HG03521 (cell line): ENCODE measurements at regions not wholly inside any gene's neighbourhood (a gene's known extent, or its start where the extent isn't known, plus 50 kb on each side); places are given as distances from the start of the nearest gene placed in this dataset.
"Not testable (repeated sequence)": the region's sequence is repeated elsewhere in the genome, so short reads cannot be mapped to it uniquely, and the experiment has no call there.

Experiments used
- ATAC-seq: cut with Tn5 transposase; IDR thresholded peaks from one replicate; pipeline ENCODE4 v1.9.1; 2021; ENCODE audit warnings: mild to moderate bottlenecking, moderate library complexity; ENCODE audit not compliant: unreplicated experiment

DNA sequence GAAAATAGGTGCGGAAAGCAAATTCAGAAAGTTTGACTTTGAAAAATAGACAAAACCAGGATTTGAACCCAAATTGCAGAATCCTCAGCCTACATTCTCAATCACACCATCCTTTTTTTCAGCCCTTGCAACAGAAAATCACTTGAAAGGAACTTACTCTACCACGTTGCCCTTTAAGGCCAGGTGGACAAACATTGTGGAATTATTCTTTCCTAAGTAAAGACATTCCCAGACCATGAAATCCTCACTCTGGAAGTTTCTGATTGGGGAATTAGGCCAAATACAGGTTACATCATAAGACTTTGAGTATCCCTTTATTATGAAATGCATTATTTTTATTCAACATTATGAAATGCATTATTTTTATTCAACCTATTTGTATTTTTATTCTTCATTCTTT is 259.4 kb downstream of the RAD51AP2 start:
- ATAC-seq, result no peak

DNA sequence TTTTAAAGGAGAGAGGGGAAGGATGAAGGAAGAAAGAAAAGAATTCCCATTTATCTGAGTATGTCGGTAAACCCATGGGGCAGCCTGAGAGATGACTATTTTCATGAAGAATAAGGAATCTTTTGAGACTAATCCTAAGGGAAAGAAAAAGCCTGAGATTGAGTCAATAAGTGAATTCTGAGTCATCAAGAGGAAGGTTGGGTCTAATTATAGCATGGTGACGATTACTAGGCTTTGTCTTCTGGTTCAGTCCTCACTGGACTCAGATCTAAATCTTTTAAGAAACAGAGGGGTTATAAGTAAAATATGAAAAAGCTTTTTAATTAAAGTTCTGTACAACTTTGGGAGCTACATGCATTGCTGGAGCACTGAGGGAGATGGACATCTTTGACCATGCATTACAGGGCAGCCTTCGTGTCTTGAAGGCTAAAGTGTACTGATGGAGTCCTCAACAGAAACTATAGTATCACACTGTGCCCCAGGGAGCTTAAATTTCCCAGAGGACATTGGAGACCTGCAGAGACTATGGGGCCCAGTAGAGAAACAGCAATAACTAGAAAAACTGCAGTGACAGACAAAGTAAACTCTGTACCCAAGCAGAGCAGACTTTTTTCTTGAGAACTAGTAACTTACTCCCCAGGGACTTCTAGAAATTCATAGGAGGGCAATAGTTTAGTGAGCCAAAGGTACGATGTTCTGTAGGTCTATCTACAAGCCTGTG is 260.9 kb downstream of the RAD51AP2 start:
- no peak for ATAC-seq

DNA sequence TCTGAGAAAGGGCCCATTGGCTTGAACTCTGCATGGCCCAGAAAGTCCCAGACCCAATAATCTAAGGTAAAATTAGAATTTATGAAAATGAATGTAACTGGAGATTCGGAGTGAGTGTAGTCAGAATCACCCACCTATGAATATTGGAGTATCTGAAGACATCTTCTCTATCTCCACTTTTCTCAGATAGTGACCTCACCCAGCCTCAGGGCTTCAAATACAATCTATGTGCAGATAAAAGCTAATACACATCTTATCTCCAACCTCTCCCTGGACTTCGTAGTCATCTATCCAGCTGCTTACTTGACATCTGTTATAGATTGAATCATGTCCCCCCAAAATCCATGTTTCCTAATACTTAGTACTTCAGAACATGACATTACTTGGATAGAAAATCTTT is 263.2 kb downstream of the RAD51AP2 start:
- no peak for ATAC-seq

DNA sequence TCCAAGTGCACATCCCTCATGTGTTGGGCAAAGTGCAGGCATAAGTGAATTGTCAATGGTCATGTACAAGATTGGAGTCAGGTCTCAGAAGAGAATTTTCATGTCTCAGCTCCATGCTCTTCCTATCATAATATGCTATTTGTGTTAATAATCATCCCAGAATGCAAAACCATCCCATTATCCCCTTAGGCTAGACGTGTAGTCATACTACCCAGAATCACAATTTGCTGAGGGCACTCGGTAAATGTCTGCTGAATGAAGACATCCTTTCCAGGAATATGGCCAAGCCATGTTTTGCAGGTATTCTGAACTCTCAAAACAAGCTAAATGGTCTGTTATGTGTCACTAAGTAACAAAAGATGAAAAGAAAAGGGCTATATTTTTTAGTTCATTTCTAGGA is 263.8 kb downstream of the RAD51AP2 start:
- ATAC-seq, result no peak

DNA sequence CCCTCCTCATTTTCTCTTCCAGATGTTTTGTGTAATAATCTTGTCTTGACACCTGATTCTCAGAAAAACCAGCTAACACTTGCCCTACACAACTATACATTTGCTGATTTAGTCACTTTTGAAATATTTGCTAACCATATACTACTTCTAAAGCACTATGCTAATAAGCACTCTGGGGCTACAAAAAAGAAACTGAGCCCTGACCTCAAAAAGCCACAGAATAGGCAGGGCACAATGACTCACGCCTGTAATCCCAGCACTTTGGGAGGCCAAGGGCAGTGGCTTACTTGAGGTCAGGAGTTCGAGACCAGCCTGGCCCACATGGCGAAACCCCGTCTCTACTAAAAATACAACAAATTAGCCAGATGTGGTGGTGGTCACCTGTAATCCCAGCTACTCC is 266.0 kb downstream of the RAD51AP2 start:
- ATAC-seq, result no peak

DNA sequence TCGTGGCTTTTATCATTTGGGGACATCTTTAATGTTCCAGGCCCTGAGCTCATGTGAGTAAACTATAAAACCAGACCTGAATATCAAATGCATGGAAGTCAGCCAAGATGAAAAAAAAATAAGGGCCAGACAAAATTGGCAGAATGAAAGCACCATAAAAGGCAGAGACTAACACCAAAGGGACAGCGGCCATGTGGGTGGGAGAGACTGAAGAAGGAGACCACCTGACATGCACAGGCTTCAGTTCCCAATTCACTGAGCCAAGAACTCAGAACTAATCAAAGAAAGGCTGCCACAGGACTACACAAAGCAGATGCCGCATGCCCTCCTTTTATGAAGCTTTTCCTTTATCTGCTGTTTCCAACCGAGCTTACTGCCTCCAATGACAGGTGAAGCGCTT is 267.1 kb downstream of the RAD51AP2 start:
- no peak for ATAC-seq

DNA sequence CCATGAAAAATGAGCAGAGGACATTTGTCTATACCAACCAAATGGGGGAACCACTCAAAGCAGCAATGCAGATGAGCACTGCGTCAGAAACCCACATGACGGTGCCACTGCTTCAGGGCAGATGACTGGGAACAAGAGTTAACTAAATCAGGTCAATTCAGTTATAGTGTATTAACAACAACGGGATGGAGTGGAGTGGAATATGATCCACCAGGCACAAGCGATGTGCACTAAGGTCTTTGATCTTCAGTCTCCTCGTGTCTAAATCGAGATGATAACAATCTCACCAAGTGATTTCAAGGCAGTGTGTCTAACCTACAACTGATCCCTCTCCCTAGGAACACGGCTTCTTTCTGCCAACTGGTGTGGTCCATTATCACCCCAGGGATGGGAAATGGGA is 269.0 kb downstream of the RAD51AP2 start:
- no peak for ATAC-seq

DNA sequence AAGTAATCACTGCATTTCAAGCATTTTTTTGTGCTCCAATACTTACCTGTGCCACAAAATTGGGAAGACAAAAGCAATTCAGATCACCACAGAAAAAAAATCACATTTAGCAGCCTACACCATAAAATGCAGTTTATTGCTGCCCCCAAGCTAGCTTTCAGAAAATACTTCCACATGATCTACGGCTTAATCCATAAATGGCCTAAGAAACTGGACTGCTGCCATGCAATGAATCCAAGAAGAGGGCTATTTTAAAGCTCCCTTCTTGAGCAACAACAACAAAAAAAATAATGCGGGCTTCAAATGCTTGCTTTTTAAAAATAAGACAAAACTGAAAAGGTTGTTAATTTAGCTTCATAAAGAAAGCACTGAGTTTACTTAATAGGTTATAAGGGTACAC is 272.3 kb downstream of the RAD51AP2 start:
- ATAC-seq, result no peak

DNA sequence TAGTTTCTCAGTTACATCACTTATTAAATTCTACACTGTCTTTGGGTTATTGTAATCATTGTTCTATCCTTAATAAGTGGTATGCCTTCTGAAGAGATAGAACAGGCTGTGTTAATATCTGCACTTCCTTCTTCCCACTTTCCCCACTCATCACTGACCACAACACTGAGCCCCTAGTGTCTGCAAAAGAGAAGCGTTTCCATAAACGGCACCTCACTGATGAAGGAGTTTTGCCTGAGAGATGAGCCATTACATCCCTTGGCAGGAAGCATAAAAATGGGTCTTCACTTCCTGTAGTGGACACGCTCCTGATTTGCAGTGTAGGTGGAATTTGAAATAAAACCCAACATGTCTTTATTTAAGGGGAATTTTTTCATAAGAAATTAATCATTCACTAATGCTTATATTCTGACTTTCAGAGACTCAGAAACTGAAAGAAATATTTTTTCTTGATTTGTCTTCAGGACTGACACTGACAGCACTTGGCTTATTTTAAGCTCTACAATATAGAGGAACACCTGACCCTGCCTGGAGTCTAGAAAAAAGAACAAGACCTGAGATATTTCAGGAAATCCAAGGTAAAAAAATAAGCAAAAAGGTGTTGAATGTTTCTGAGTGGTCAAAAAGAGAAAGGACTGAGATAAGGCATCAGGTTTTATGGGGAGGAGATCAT is 275.3 kb downstream of the RAD51AP2 start:
- ATAC-seq, result no peak

DNA sequence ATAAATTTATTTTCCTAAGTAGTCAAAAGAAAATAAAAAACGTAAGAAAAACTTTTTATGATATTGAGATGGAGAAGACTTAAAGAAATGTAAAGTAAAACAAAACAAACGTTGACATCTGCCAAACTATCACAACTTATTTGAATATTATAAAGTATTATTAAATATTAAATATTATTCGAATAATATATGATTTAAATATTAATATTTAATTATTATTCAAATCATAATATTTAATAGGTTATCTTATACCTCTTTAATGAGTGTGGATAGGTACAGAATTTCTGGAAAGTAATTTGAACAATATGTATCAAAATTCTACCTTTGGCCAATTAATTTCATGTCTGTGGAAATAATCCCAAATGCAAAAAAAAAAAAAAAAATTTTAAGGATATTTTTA is 278.7 kb downstream of the RAD51AP2 start:
- no peak for ATAC-seq

DNA sequence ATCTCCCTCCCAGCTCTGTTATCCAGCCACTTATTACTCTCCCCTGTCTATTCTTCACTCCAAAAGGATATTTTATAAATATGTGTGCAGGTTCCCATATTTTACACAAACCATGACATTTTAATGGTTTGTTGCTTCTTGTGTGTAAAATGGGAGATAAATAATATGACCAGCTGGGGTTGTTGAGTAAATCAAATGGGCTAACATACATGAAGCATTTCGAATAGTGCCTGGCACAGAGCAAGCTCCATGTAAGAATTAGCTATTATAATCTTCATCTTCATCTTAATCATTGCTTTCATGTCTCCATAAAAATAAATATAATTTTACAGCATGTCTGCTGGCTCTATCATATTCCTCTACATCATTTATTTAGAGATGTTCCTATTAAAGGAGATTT is 283.1 kb downstream of the RAD51AP2 start:
- ATAC-seq, result no peak

DNA sequence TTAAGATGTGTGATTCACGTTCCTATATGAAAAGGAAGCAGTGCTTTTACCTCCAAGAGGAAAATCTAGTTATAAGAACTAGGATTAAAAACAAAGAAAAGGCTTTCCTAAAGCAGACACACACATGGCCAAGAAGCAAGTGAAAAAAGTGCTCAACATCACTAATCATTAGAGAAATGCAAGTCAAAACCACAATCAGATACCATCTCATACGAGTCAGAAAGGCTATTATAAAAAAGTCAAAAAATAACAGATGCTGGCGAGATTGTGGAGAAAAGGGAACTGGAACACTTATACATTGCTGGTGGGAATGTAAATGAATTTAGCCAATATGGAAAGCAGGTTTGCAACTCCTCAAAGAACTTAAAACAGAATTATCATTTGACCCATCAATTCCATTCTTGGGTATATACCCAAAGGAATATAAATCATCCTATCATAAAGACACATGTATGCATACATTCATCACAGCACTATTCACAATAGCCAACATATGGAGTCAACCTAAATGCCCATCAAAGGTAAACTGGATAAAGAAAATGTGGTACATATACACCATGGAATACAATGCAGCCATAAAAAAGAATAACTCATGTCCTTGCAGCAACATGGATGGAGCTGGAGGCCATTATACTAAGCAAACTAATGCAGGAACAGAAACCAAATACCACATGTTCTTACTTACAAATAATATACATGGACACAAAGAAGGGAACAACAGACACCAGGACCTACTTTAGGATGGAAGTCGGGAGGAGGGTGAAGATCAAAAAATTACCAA is 285.3 kb downstream of the RAD51AP2 start:
- ATAC-seq, result no peak

DNA sequence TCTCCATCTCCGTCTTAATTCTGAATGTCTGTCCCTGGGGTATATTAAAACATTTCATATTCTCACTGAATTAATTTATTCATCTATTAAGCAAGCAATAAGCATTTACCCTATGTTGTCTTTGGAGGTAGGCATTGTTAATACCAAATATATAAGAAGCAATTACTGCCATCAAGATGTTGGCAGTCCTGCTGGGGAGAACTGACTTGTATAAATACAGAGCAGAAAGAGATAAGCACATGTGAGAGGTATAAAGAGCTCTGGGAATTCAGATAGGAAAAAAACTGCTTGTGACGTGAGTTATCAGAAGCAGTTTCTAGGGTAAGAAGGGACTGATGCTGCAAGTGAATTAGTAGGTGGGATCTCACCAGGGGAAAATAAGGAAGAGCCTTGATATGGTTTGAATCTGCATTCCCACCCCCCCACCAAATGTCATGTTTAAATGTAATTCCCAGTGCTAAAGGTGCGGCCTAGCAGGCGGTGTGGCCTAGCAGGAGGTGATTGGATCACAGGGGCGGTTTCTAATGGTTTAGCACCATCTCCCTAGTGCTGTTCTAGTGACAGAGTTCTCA is 286.8 kb downstream of the RAD51AP2 start:
- ATAC-seq, result no peak

DNA sequence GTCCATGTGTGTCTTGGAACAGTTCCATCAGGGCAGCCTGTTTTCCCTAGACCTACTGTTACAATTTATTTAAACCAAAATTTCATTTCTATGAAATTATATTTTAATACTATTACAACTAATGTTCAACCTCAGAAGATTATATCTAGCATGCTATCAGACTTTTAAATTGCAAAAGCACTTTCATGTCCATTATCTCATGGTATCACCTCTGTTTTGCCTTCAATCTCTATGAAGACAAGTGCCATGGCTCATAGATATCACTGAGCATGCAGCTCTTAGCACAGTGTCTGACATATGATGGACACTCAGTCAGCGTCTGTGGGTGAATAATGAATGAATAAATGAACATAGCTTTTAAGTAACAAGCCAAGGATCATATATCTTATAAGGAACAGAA is 288.8 kb downstream of the RAD51AP2 start:
- no peak for ATAC-seq

DNA sequence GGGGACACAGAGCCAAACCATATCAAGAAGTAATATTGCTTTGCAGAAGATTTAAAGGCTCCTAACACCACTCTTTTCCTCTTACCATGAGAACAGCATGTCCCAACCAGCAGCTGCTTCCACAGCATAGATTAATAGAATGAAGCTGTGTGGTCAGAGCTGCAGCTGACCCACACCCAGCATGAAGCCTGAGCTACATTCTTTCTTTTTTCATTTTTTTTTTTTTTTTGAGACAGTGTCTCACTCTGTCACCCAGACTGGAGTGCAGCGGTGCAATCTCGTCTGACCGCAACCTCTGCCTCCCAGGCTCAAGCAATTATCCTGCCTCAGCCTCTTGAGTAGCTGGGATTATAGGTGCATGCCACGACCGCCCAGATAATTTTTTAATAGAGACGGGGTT is 289.8 kb downstream of the RAD51AP2 start:
- no peak for ATAC-seq

DNA sequence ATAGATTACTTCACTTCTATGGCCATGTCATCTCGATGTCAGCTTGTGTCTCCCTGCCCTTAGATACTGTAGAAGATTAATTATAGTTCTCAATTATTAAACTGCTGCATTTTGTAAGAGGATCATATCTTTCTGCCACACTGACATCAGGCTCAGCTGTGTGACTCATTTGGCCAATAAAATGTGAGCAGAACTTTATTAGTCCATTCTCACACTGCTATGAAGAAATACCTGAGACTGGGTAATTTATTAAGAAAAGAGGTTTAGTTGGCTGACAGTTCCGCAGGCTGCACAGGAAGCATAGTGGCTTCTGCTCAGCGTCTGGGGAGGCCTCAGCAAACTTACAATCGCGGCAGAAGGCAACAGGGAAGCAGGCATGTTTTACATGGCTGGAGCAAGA is 290.4 kb downstream of the RAD51AP2 start:
- ATAC-seq, result no peak

DNA sequence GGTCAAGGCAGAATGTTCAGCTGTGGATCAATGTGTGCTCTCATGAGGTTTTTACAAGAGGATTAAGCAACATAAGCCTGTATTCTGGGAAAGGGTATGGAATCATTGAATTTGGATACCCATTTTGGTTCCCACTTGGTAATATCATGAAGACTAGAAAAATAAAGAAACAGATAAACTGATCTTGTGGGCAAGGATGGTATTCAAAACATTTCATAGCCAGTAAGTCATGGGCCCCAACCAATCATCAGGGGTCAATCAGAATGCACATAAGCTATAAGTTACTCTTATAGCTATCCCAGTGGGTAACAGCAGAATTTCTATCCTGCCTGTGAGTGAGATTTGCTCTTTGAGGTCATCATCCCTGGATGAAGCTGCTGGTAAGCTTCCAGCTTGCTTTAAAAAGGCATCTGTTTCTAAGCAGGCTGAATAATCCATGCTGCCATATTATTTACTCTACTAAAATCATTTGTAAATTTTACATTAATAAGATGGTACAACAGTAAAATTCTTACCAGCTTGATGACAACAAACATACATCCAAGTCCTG is 291.2 kb downstream of the RAD51AP2 start:
- ATAC-seq, result no peak

DNA sequence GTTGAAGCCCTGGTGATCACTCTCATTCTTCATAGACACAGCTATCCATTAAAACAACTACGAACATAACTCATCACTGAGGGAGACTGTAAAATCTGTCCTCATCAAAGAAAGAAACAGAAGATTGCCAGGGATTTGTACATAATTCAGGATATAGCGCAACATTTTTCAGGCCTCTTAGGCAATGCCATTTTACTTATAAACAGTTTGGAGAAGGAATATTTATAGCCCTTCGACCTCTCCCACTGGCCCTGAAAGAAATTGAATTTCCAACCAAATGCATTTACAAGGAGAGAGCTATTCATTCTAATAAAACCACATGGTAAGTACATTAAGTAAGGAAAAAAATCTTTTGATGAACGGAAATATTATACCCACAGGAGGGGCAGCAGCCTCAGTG is 295.0 kb downstream of the RAD51AP2 start:
- ATAC-seq, result no peak

DNA sequence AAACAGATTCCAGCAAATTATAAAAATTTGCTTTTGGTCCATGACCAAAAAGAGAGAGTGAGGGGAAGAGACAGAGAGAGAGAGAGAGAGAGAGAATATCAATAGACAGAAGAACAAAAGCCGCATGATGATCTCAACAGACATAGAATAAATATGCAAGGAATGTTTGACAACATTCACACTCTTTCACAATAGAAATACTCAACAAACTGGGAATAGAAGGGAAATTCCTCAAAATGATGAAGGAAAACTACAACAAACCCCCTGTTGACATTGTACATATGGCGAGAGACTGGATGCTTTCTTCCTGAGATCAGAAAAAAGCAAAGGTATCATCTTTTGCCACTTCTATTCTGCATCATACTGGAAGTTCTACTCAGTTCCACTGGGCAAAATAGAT is 309.7 kb downstream of the RAD51AP2 start:
- no peak for ATAC-seq

DNA sequence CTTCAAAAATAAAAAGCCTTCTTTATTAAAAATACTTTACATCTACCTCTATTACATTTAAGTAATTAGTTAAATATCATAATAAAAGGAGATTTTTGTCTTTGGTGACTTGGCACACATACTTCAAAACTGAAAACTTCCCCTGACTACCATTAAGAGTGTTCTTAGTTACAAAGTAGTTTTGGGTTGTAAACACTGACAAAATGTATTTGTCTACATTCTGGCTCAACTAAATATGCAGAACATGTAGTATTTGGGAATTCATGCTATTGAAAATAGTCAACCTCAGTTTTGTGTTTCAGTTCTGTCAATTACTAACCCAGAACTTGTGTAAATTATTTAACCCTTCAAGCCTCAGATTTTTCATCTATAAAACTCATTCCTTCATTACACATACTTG is 311.5 kb downstream of the RAD51AP2 start:
- ATAC-seq, result no peak

DNA sequence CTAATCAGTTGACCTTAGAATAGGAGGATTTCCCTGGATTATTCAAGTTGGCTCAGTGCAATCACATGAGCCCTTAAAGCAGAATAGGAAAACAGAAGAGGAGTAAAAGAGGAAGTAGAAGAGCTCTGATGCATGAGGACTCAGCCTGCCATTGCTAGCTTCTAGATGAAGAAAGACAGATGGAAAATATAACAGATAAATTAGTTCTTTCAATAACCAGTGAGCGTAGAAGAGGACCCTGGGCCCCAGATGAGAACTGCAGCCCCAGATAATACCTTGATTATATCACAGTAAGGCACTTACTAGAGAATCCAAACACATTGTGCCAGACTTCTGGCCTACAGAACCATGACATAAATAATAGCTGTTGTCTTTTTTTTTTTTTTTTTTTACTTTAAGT is 314.0 kb downstream of the RAD51AP2 start:
- not testable (repeated sequence) for ATAC-seq
